GM23338 (cell line): ENCODE measurements at regions not wholly inside any gene's neighbourhood (a gene's known extent, or its start where the extent isn't known, plus 50 kb on each side); places are given as distances from the start of the nearest gene placed in this dataset.

ENCODE experiments used
- ATAC-seq: fragments of 200-7000 bp; cut with Tn5 transposase; 3 replicates; pipeline ENCODE4 v1.9.1; 2020
- DNase-seq: peaks from one replicate; pipeline ENCODE4 v3.0.0-alpha.2; 2015; ENCODE audit warnings: low spot score
- H2AFZ ChIP-seq: fragments of 200-600 bp; sonication (generic); 2 replicates; pipeline ENCODE4 v1.8.0; 2016; ENCODE audit warnings: antibody characterized with exemption, mild to moderate bottlenecking, moderate library complexity
- H3F3A ChIP-seq: fragments of 200-600 bp; sonication (generic); replicated peaks from 2 replicates; pipeline ENCODE4 v1.8.0; 2017; ENCODE audit warnings: antibody characterized with exemption, mixed run types, low read depth
- H3K27ac ChIP-seq: fragments of 200-600 bp; sonication (generic); 2 replicates; pipeline ENCODE4 v1.6.1; 2016; ENCODE audit warnings: low read depth
- H3K27me3 ChIP-seq: fragments of 200-600 bp; sonication (generic); 2 replicates; pipeline ENCODE4 v1.8.0; 2016; ENCODE audit warnings: mild to moderate bottlenecking, mixed run types, moderate library complexity; ENCODE audit not compliant: insufficient read depth
- H3K36me3 ChIP-seq: fragments of 200-600 bp; sonication (generic); 2 replicates; pipeline ENCODE4 v1.8.0; 2016; ENCODE audit warnings: mild to moderate bottlenecking; ENCODE audit not compliant: insufficient read depth
- H3K4me1 ChIP-seq: fragments of 200-600 bp; sonication (generic); 2 replicates; pipeline ENCODE4 v1.8.0; 2016; ENCODE audit warnings: mild to moderate bottlenecking, moderate library complexity; ENCODE audit not compliant: insufficient read depth
- H3K4me2 ChIP-seq: fragments of 200-600 bp; sonication (generic); 2 replicates; pipeline ENCODE4 v1.7.1; 2017; ENCODE audit warnings: mixed run types
- H3K4me3 ChIP-seq: fragments of 200-600 bp; sonication (generic); 2 replicates; pipeline ENCODE4 v1.6.1; 2016; ENCODE audit warnings: mixed run types
- H3K79me2 ChIP-seq: fragments of 200-600 bp; sonication (generic); replicated peaks from 2 replicates; pipeline ENCODE4 v1.8.0; 2017; ENCODE audit warnings: mild to moderate bottlenecking; ENCODE audit not compliant: insufficient read depth
- H3K9me2 ChIP-seq: fragments of 200-600 bp; sonication (generic); 2 replicates; pipeline ENCODE4 v1.8.0; 2017; ENCODE audit not compliant: insufficient read depth
- H4K20me1 ChIP-seq: fragments of 200-600 bp; sonication (generic); replicated peaks from 2 replicates; pipeline ENCODE4 v1.8.0; 2017; ENCODE audit warnings: mild to moderate bottlenecking; ENCODE audit not compliant: insufficient read depth
- H3K27ac Mint-ChIP-seq: 2 replicates; pipeline ENCODE4 v1.8.0; 2020; ENCODE audit warnings: inconsistent platforms, mild to moderate bottlenecking, moderate library complexity, mixed read lengths
- H3K27me3 Mint-ChIP-seq: 3 replicates; pipeline ENCODE4 v1.8.0; 2022; ENCODE audit warnings: low read depth, mild to moderate bottlenecking, moderate library complexity, mixed read lengths, inconsistent platforms; ENCODE audit not compliant: insufficient read depth, poor library complexity
- H3K36me3 Mint-ChIP-seq: 3 replicates; pipeline ENCODE4 v1.8.0; 2021; ENCODE audit warnings: low read depth, mild to moderate bottlenecking, inconsistent platforms, moderate library complexity, mixed read lengths
- H3K4me1 Mint-ChIP-seq: 3 replicates; pipeline ENCODE4 v1.8.0; 2020; ENCODE audit warnings: mild to moderate bottlenecking, inconsistent platforms, mixed read lengths
- H3K4me3 Mint-ChIP-seq: 3 replicates; pipeline ENCODE4 v1.8.0; 2021; ENCODE audit warnings: moderate library complexity, mild to moderate bottlenecking, inconsistent platforms, mixed read lengths
- H3K9me3 Mint-ChIP-seq: 3 replicates; pipeline ENCODE4 v1.8.0; 2020; ENCODE audit warnings: moderate library complexity, mild to moderate bottlenecking, inconsistent platforms, mixed read lengths
- CREB1 ChIP-seq: fragments of 250-450 bp; sonication (Bioruptor Pico); IDR thresholded peaks from 2 replicates; pipeline ENCODE4 v1.5.0; 2020; ENCODE audit warnings: low read depth, mild to moderate bottlenecking, moderate library complexity
- REST ChIP-seq: IDR thresholded peaks from one replicate; pipeline ENCODE4 v1.6.1; 2018; ENCODE audit warnings: antibody characterized with exemption; ENCODE audit not compliant: unreplicated experiment
- STAT1 ChIP-seq: IDR thresholded peaks from one replicate; pipeline ENCODE4 v1.6.1; 2016; ENCODE audit warnings: antibody characterized with exemption; ENCODE audit not compliant: unreplicated experiment
- ZNF114 ChIP-seq: fragments of 250-450 bp; sonication (Bioruptor Pico); IDR thresholded peaks from 2 replicates; pipeline ENCODE4 v1.5.0; 2020; ENCODE audit warnings: mild to moderate bottlenecking, moderate library complexity
- ZNF331 ChIP-seq: fragments of 250-450 bp; sonication (Bioruptor Pico); IDR thresholded peaks from 2 replicates; pipeline ENCODE4 v1.5.0; 2020; ENCODE audit warnings: low read depth, mild to moderate bottlenecking, moderate library complexity
- TF ChIP-seq, protein P1 (sequence below): IDR thresholded peaks from 2 replicates; pipeline ENCODE4 v1.6.1; 2016; ENCODE audit warnings: antibody characterized with exemption
- TF ChIP-seq, protein P2 (sequence below): fragments of 250-450 bp; sonication (Bioruptor Pico); IDR thresholded peaks from 2 replicates; pipeline ENCODE4 v1.5.0; 2020; ENCODE audit warnings: mild to moderate bottlenecking, moderate library complexity

DNA sequence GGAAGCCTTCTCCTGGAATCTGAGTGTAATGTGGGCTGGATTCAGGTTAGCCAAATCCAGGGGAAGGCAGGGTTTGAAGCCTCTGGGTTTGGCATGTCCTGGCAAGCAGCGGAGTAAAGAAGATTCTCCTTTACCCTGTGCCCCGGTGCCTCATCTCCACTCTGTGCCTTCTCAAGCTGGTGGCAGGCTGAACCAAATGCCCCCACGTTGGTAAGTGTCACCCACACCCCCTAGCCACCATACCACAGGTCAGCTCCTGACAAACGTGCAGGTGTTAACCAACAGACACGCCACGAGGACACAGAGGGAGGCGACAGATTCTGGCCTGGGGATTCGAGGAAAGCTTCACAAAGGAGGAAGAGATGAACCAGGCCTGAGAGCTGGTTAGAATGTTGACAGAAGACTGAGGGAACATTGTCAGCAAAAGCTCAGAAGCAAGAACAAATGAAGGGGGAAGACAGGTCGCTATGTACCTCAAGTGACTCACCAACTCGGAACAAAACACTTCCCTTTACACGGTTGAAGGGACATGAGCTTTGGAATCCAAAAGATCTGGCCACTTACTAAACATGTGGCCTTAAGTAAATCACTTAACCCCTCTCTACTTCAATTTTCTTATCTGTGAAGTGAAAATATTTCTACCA is 85.2 kb upstream of the LCLAT1 start (continued):
- TF ChIP-seq, protein P1, sequence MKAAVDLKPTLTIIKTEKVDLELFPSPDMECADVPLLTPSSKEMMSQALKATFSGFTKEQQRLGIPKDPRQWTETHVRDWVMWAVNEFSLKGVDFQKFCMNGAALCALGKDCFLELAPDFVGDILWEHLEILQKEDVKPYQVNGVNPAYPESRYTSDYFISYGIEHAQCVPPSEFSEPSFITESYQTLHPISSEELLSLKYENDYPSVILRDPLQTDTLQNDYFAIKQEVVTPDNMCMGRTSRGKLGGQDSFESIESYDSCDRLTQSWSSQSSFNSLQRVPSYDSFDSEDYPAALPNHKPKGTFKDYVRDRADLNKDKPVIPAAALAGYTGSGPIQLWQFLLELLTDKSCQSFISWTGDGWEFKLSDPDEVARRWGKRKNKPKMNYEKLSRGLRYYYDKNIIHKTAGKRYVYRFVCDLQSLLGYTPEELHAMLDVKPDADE: no peak
- TF ChIP-seq REST (no peak), STAT1 (no peak), ZNF114 (CRISPR knock-in tag) (no peak)

- Mint-ChIP-seq H3K36me3 (no peaks in the 10 kb centered on the region), H3K27me3 (no peaks in the 10 kb centered on the region), H3K27ac (no peak overlapping the region), H3K9me3 (no peaks in the 10 kb centered on the region), H3K4me1 (peaks cover 7% of the 10 kb centered on the region), H3K4me3 (no peak overlapping the region)
- Histone ChIP-seq H3K27me3 (no peaks in the 10 kb centered on the region), H3K79me2 (no peaks in the 10 kb centered on the region), H3K4me1 (peaks cover 5% of the 10 kb centered on the region; the same call in 1 of the 2 replicates), H3K36me3 (no peaks in the 10 kb centered on the region), H4K20me1 (no peaks in the 10 kb centered on the region), H3F3A (no peaks in the 10 kb centered on the region), H3K4me2 (no peak overlapping the region), H3K4me3 (no peak overlapping the region), H3K27ac (no peak overlapping the region), H2AFZ (0 out of 2 replicates have a peak overlapping the region, but pooled peaks have one; percentile 38), H3K9me2 (no peaks in the 10 kb centered on the region)
- DNase-seq (no peak), ATAC-seq (no peak)
- TF ChIP-seq CREB1 (CRISPR knock-in tag) (no peak), ZNF331 (CRISPR knock-in tag) (no peak), REST (no peak), ZNF114 (CRISPR knock-in tag) (no peak)
- TF ChIP-seq, protein P1: no peak
- TF ChIP-seq, protein P2, sequence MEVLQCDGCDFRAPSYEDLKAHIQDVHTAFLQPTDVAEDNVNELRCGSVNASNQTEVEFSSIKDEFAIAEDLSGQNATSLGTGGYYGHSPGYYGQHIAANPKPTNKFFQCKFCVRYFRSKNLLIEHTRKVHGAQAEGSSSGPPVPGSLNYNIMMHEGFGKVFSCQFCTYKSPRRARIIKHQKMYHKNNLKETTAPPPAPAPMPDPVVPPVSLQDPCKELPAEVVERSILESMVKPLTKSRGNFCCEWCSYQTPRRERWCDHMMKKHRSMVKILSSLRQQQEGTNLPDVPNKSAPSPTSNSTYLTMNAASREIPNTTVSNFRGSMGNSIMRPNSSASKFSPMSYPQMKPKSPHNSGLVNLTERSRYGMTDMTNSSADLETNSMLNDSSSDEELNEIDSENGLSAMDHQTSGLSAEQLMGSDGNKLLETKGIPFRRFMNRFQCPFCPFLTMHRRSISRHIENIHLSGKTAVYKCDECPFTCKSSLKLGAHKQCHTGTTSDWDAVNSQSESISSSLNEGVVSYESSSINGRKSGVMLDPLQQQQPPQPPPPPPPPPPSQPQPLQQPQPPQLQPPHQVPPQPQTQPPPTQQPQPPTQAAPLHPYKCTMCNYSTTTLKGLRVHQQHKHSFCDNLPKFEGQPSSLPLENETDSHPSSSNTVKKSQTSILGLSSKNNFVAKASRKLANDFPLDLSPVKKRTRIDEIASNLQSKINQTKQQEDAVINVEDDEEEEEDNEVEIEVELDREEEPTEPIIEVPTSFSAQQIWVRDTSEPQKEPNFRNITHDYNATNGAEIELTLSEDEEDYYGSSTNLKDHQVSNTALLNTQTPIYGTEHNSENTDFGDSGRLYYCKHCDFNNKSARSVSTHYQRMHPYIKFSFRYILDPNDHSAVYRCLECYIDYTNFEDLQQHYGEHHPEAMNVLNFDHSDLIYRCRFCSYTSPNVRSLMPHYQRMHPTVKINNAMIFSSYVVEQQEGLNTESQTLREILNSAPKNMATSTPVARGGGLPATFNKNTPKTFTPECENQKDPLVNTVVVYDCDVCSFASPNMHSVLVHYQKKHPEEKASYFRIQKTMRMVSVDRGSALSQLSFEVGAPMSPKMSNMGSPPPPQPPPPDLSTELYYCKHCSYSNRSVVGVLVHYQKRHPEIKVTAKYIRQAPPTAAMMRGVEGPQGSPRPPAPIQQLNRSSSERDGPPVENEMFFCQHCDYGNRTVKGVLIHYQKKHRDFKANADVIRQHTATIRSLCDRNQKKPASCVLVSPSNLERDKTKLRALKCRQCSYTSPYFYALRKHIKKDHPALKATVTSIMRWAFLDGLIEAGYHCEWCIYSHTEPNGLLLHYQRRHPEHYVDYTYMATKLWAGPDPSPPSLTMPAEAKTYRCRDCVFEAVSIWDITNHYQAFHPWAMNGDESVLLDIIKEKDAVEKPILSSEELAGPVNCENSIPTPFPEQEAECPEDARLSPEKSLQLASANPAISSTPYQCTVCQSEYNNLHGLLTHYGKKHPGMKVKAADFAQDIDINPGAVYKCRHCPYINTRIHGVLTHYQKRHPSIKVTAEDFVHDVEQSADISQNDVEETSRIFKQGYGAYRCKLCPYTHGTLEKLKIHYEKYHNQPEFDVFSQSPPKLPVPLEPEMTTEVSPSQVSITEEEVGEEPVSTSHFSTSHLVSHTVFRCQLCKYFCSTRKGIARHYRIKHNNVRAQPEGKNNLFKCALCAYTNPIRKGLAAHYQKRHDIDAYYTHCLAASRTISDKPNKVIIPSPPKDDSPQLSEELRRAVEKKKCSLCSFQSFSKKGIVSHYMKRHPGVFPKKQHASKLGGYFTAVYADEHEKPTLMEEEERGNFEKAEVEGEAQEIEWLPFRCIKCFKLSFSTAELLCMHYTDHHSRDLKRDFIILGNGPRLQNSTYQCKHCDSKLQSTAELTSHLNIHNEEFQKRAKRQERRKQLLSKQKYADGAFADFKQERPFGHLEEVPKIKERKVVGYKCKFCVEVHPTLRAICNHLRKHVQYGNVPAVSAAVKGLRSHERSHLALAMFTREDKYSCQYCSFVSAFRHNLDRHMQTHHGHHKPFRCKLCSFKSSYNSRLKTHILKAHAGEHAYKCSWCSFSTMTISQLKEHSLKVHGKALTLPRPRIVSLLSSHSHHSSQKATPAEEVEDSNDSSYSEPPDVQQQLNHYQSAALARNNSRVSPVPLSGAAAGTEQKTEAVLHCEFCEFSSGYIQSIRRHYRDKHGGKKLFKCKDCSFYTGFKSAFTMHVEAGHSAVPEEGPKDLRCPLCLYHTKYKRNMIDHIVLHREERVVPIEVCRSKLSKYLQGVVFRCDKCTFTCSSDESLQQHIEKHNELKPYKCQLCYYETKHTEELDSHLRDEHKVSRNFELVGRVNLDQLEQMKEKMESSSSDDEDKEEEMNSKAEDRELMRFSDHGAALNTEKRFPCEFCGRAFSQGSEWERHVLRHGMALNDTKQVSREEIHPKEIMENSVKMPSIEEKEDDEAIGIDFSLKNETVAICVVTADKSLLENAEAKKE (CRISPR knock-in tag): no peak
Measured at GRCh38 chr2:30362468-30363081, 84.5 kb upstream of the LCLAT1 start.
